SHP77 treated with DMSO at 0.1 percent for 48 hours (cell line): ENCODE measurements at regions not wholly inside any gene's neighbourhood (a gene's known extent, or its start where the extent isn't known, plus 50 kb on each side); places are given as distances from the start of the nearest gene placed in this dataset.
"Not testable (repeated sequence)": the region's sequence is repeated elsewhere in the genome, so short reads cannot be mapped to it uniquely, and the experiment has no call there.

Experiments used
- DNase-seq: peaks from one replicate; lab custom pipeline; 2025; lab: John Stamatoyannopoulos, UW

GRCh38 chr5:152527358-152528052 is 122.4 kb upstream of the NMUR2 start:
- no peak for DNase-seq

- DNase-seq: no peak
Measured at GRCh38 chr5:152529440-152529839, 124.4 kb upstream of the NMUR2 start.

- DNase-seq: peak; percentile 21
Measured at GRCh38 chr5:152532714-152533113, 127.6 kb upstream of the NMUR2 start.

- DNase-seq: no peak
Measured at GRCh38 chr5:152534641-152535040, 129.6 kb upstream of the NMUR2 start.

GRCh38 chr5:152542741-152543140 is 137.7 kb upstream of the NMUR2 start:
- DNase-seq: no peak

- no peak for DNase-seq
Measured at GRCh38 chr5:152546493-152546892, 141.4 kb upstream of the NMUR2 start.

- no peak for DNase-seq
Measured at GRCh38 chr5:152547202-152547601, 142.1 kb upstream of the NMUR2 start.

GRCh38 chr5:152549709-152550108 is 144.6 kb upstream of the NMUR2 start:
- DNase-seq: no peak

- DNase-seq: no peak
Measured at GRCh38 chr5:152551061-152551460, 146.0 kb upstream of the NMUR2 start.

GRCh38 chr5:152556784-152557183 is 151.7 kb upstream of the NMUR2 start:
- DNase-seq: no peak

GRCh38 chr5:152560512-152561137 is 155.5 kb upstream of the NMUR2 start:
- DNase-seq: peak; percentile 10

- no peak for DNase-seq
Measured at GRCh38 chr5:152568016-152568415, 162.9 kb upstream of the NMUR2 start.

- no peak for DNase-seq
Measured at GRCh38 chr5:152572812-152573211, 167.7 kb upstream of the NMUR2 start.

GRCh38 chr5:152584103-152584502 is 179.0 kb upstream of the NMUR2 start:
- no peak for DNase-seq

- no peak for DNase-seq
Measured at GRCh38 chr5:152592416-152592815, 187.3 kb upstream of the NMUR2 start.

- no peak for DNase-seq
Measured at GRCh38 chr5:152593388-152593787, 188.3 kb upstream of the NMUR2 start.

- DNase-seq: no peak
Measured at GRCh38 chr5:152595405-152595804, 190.3 kb upstream of the NMUR2 start.

- no peak for DNase-seq
Measured at GRCh38 chr5:152599096-152599495, 194.0 kb upstream of the NMUR2 start.

- no peak for DNase-seq
Measured at GRCh38 chr5:152601806-152602732, 197.0 kb upstream of the NMUR2 start.

GRCh38 chr5:152606050-152606449 is 201.0 kb upstream of the NMUR2 start:
- DNase-seq: not testable (repeated sequence)

GRCh38 chr5:152606776-152607364 is 201.8 kb upstream of the NMUR2 start:
- no peak for DNase-seq

- DNase-seq: no peak
Measured at GRCh38 chr5:152607401-152608160, 202.5 kb upstream of the NMUR2 start.
